Spleen (tissue), 7 donors: ENCODE measurements at regions not wholly inside any gene's neighbourhood (a gene's known extent, or its start where the extent isn't known, plus 50 kb on each side); places are given as distances from the start of the nearest gene placed in this dataset.

ENCODE experiments used
- CTCF ChIP-seq, 11 experiments: fragments of 200-600 bp in 7 of 11; fragments of 450-650 bp in 4 of 11; sonication (generic) in 4 of 11; IDR thresholded peaks in 8 of 11; conservative IDR thresholded peaks in 3 of 11; 1 replicate in 7 of 11; 2 replicates in 4 of 11; pipeline versions ENCODE4 v1.4.0 to v1.8.0; 2016 to 2021; ENCODE audit warnings: antibody characterized with exemption in 11 of 11, inconsistent platforms in 4 of 11, mild to moderate bottlenecking in 1 of 11
- POLR2A ChIP-seq, 3 donors: fragments of 450-650 bp; IDR thresholded peaks; one replicate each; pipeline ENCODE4 v1.5.1; 2017; ENCODE audit warnings: antibody characterized with exemption in 3 of 3, mild to moderate bottlenecking in 1 of 3
- POLR2AphosphoS5 ChIP-seq, 3 donors: sonication (generic); formaldehyde crosslinking; IDR thresholded peaks; one replicate each; pipeline ENCODE4 v1.5.1; 2017; ENCODE audit warnings: antibody characterized with exemption in 3 of 3
- donor health status: DM: no; HTN: no; CAD: no; lungs with moderate emphysema.
- donor health status: DM: no; HTN: no; CAD: no.
- donor health status: DM: no; HTN: no; CAD: no.

- no peak for TF ChIP-seq CTCF (IDR thresholded peaks at IDR 0.05 in 8 of 11, conservative IDR thresholded peaks at IDR 0.05 in 3 of 11)
- TF ChIP-seq POLR2A (IDR thresholded peaks at IDR 0.05) = no peak
- no peak for TF ChIP-seq POLR2AphosphoS5 (IDR thresholded peaks at IDR 0.05)
Measured at GRCh38 chr3:70820397-70820796, 508.0 kb upstream of the MDFIC2 start.
